ENCODE measurements at regions not wholly inside any gene's neighbourhood (a gene's known extent, or its start where the extent isn't known, plus 50 kb on each side); places are given as distances from the start of the nearest gene placed in this dataset.

DNA sequence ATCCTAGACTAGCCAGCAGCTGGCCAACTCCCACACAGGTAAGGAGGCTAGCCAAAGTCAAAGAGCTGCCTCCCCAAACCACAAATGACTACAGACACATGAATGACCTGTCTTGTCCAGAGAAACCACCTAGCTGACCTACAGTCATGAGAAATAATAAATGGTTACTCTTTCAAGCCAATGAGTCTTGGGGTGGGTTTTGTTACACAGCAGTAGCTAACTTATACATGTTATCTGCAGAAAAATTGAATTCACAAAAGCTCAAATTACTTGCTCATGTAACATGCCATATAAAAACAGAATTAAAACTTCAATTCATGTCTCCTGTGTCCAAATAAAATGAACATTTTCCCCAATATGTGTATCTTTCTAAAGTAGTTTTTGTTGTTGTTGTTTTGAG is 307.4 kb upstream of the NR2F2 start:
- no peak overlapping the region for H3K4me3 Mint-ChIP-seq
- no peak overlapping the region for H3K27ac Mint-ChIP-seq
- ATAC-seq (no peak), DNase-seq (ENCODE audit: low spot score) (no peak)
- no peak for TF ChIP-seq GABPB1 (CRISPR knock-in tag; IDR thresholded peaks at IDR 0.05)
- TF ChIP-seq ATF1 (CRISPR knock-in tag; IDR thresholded peaks at IDR 0.05): no peak
- no peak for TF ChIP-seq OVOL2 (CRISPR knock-in tag; IDR thresholded peaks at IDR 0.05; ENCODE audit: borderline replicate concordance)
- TF ChIP-seq, protein P1, sequence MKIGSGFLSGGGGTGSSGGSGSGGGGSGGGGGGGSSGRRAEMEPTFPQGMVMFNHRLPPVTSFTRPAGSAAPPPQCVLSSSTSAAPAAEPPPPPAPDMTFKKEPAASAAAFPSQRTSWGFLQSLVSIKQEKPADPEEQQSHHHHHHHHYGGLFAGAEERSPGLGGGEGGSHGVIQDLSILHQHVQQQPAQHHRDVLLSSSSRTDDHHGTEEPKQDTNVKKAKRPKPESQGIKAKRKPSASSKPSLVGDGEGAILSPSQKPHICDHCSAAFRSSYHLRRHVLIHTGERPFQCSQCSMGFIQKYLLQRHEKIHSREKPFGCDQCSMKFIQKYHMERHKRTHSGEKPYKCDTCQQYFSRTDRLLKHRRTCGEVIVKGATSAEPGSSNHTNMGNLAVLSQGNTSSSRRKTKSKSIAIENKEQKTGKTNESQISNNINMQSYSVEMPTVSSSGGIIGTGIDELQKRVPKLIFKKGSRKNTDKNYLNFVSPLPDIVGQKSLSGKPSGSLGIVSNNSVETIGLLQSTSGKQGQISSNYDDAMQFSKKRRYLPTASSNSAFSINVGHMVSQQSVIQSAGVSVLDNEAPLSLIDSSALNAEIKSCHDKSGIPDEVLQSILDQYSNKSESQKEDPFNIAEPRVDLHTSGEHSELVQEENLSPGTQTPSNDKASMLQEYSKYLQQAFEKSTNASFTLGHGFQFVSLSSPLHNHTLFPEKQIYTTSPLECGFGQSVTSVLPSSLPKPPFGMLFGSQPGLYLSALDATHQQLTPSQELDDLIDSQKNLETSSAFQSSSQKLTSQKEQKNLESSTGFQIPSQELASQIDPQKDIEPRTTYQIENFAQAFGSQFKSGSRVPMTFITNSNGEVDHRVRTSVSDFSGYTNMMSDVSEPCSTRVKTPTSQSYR (CRISPR knock-in tag; IDR thresholded peaks at IDR 0.05): no peak
- TF ChIP-seq NFATC4 (CRISPR knock-in tag; IDR thresholded peaks at IDR 0.05): no peak
- no peak for TF ChIP-seq HMGA2 (CRISPR knock-in tag; IDR thresholded peaks at IDR 0.05)
- peaks cover 13% of the 10 kb centered on the region for H3K9me3 Mint-ChIP-seq
- CTCF ChIA-PET: no interaction called here
- H3K36me3 Mint-ChIP-seq: peaks cover 3% of the 10 kb centered on the region; the same call in 1 of the 2 replicates
- POLR2A ChIA-PET: interaction anchor here (0.7 kb wide), 1 partner anchor 10 kb away, joined by 4 read pairs; no protein-coding TSS in a partner anchor
- H3K27me3 Mint-ChIP-seq (ENCODE audit: low read depth): no peaks in the 10 kb centered on the region; the same call in 1 of the 2 replicates
- no peaks in the 10 kb centered on the region for H3K4me1 Mint-ChIP-seq

DNA sequence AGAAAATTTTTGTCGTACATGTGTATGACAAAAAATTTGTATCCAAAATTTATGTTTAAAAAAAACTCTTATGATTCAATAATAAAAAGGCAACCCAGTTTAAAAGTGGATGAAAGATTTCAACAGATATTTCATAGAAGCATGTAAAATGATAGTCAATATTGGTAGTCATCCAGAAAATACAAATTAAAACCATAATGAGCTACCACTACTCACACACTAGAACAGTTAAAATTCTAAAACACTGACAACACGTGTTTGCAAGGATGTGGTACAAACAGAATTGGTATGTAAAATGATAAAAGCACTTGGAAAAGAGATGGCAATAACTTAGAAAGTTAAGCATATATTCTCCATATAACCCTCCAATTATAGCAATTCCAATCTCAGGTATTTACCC is 303.0 kb upstream of the NR2F2 start:
- peaks cover 3% of the 10 kb centered on the region; the same call in 1 of the 2 replicates for H3K36me3 Mint-ChIP-seq
- H3K27ac Mint-ChIP-seq: no peak overlapping the region
- H3K4me1 Mint-ChIP-seq: no peaks in the 10 kb centered on the region
- no peak for DNase-seq (ENCODE audit: low spot score)
- H3K27me3 Mint-ChIP-seq (ENCODE audit: low read depth): peaks cover 7% of the 10 kb centered on the region
- CTCF ChIA-PET: no interaction called here
- POLR2A ChIA-PET: no interaction called here
- TF ChIP-seq NFYB (CRISPR knock-in tag; conservative IDR thresholded peaks at IDR 0.05; ENCODE audit: low read depth) (no peak), EMX1 (CRISPR knock-in tag; IDR thresholded peaks at IDR 0.05) (no peak), ZBTB21 (CRISPR knock-in tag; IDR thresholded peaks at IDR 0.05; ENCODE audit: borderline replicate concordance) (no peak), HMGA2 (CRISPR knock-in tag; IDR thresholded peaks at IDR 0.05) (no peak), ZNF423 (CRISPR knock-in tag; IDR thresholded peaks at IDR 0.05) (no peak), PRRX2 (CRISPR knock-in tag; IDR thresholded peaks at IDR 0.05) (no peak), IRF2 (CRISPR knock-in tag; IDR thresholded peaks at IDR 0.05; ENCODE audit: borderline replicate concordance, low read depth) (no peak), ATF1 (CRISPR knock-in tag; IDR thresholded peaks at IDR 0.05) (no peak), ZNF671 (CRISPR knock-in tag; IDR thresholded peaks at IDR 0.05) (no peak)
- TF ChIP-seq, protein P2, sequence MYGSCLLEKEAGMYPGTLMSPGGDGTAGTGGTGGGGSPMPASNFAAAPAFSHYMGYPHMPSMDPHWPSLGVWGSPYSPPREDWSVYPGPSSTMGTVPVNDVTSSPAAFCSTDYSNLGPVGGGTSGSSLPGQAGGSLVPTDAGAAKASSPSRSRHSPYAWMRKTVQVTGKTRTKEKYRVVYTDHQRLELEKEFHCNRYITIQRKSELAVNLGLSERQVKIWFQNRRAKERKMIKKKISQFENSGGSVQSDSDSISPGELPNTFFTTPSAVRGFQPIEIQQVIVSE (CRISPR knock-in tag; IDR thresholded peaks at IDR 0.05; ENCODE audit: borderline replicate concordance): no peak
- TF ChIP-seq, protein P3, sequence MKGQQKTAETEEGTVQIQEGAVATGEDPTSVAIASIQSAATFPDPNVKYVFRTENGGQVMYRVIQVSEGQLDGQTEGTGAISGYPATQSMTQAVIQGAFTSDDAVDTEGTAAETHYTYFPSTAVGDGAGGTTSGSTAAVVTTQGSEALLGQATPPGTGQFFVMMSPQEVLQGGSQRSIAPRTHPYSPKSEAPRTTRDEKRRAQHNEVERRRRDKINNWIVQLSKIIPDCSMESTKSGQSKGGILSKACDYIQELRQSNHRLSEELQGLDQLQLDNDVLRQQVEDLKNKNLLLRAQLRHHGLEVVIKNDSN (CRISPR knock-in tag; IDR thresholded peaks at IDR 0.05): no peak
- TF ChIP-seq, protein P4, sequence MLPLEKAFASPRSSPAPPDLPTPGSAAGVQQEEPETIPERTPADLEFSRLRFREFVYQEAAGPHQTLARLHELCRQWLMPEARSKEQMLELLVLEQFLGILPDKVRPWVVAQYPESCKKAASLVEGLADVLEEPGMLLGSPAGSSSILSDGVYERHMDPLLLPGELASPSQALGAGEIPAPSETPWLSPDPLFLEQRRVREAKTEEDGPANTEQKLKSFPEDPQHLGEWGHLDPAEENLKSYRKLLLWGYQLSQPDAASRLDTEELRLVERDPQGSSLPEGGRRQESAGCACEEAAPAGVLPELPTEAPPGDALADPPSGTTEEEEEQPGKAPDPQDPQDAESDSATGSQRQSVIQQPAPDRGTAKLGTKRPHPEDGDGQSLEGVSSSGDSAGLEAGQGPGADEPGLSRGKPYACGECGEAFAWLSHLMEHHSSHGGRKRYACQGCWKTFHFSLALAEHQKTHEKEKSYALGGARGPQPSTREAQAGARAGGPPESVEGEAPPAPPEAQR (CRISPR knock-in tag; IDR thresholded peaks at IDR 0.05): no peak
- TF ChIP-seq, protein P5, sequence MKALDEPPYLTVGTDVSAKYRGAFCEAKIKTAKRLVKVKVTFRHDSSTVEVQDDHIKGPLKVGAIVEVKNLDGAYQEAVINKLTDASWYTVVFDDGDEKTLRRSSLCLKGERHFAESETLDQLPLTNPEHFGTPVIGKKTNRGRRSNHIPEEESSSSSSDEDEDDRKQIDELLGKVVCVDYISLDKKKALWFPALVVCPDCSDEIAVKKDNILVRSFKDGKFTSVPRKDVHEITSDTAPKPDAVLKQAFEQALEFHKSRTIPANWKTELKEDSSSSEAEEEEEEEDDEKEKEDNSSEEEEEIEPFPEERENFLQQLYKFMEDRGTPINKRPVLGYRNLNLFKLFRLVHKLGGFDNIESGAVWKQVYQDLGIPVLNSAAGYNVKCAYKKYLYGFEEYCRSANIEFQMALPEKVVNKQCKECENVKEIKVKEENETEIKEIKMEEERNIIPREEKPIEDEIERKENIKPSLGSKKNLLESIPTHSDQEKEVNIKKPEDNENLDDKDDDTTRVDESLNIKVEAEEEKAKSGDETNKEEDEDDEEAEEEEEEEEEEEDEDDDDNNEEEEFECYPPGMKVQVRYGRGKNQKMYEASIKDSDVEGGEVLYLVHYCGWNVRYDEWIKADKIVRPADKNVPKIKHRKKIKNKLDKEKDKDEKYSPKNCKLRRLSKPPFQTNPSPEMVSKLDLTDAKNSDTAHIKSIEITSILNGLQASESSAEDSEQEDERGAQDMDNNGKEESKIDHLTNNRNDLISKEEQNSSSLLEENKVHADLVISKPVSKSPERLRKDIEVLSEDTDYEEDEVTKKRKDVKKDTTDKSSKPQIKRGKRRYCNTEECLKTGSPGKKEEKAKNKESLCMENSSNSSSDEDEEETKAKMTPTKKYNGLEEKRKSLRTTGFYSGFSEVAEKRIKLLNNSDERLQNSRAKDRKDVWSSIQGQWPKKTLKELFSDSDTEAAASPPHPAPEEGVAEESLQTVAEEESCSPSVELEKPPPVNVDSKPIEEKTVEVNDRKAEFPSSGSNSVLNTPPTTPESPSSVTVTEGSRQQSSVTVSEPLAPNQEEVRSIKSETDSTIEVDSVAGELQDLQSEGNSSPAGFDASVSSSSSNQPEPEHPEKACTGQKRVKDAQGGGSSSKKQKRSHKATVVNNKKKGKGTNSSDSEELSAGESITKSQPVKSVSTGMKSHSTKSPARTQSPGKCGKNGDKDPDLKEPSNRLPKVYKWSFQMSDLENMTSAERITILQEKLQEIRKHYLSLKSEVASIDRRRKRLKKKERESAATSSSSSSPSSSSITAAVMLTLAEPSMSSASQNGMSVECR (CRISPR knock-in tag; IDR thresholded peaks at IDR 0.05; ENCODE audit: borderline replicate concordance): no peak
- no peak for ATAC-seq
- H3K4me3 Mint-ChIP-seq: no peak overlapping the region
- peaks cover 13% of the 10 kb centered on the region for H3K9me3 Mint-ChIP-seq
